ENCODE measurements at regions not wholly inside any gene's neighbourhood (a gene's known extent, or its start where the extent isn't known, plus 50 kb on each side); places are given as distances from the start of the nearest gene placed in this dataset.

GRCh38 chr11:95426823-95427462 is 195.9 kb upstream of the SESN3 start:
- no peak overlapping the region for H3K56ac ChIP-seq (ENCODE audit: insufficient read length, low read depth, low read length)
- Mint-ChIP-seq H3K27me3 (ENCODE audit: low read depth) (no peaks in the 10 kb centered on the region), H3K9me3 (no peaks in the 10 kb centered on the region), H3K36me3 (ENCODE audit: insufficient read depth in 1 of 3, low read depth in 3 of 3) (no peaks in the 10 kb centered on the region), H3K4me3 (no peak overlapping the region), H3K4me1 (peaks cover 19 to 21% of the 10 kb centered on the region in 2 experiments), H3K27ac (peak overlapping the region in 2 of 3 experiments; percentile 3 to 70; a peak in 4 of 7 replicates)
- TF ChIP-seq, protein P1, sequence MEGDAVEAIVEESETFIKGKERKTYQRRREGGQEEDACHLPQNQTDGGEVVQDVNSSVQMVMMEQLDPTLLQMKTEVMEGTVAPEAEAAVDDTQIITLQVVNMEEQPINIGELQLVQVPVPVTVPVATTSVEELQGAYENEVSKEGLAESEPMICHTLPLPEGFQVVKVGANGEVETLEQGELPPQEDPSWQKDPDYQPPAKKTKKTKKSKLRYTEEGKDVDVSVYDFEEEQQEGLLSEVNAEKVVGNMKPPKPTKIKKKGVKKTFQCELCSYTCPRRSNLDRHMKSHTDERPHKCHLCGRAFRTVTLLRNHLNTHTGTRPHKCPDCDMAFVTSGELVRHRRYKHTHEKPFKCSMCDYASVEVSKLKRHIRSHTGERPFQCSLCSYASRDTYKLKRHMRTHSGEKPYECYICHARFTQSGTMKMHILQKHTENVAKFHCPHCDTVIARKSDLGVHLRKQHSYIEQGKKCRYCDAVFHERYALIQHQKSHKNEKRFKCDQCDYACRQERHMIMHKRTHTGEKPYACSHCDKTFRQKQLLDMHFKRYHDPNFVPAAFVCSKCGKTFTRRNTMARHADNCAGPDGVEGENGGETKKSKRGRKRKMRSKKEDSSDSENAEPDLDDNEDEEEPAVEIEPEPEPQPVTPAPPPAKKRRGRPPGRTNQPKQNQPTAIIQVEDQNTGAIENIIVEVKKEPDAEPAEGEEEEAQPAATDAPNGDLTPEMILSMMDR (conservative IDR thresholded peaks at IDR 0.05) = no peak
- H3K14ac ChIP-seq (ENCODE audit: insufficient read depth, low read length) = no peak overlapping the region
- H2BK5ac ChIP-seq (ENCODE audit: insufficient read length, low read length) = no peak overlapping the region
- H3K27ac ChIP-seq (ENCODE audit: insufficient read length, low read depth, low read length) = no peak overlapping the region
- no peak overlapping the region for H3K23ac ChIP-seq (ENCODE audit: insufficient read length, low read depth, low read length)
- H3K4me1 ChIP-seq (ENCODE audit: insufficient read depth, low read length) = no peaks in the 10 kb centered on the region; the same call in 1 of the 2 replicates
- no peak overlapping the region for H4K5ac ChIP-seq (ENCODE audit: insufficient read length, low read depth, low read length)
- no peak overlapping the region for H2BK120ac ChIP-seq (ENCODE audit: low read depth, low read length, poor library complexity, severe bottlenecking)
- H2BK20ac ChIP-seq (ENCODE audit: low read depth, low read length, poor library complexity, severe bottlenecking) = peak overlapping the region; percentile 64
- WGBS (ENCODE audit: extremely low coverage, insufficient read length, low lambda C conversion rate) = no CpG with 5 or more reads among the region's 5 CpGs
- no peak overlapping the region for H3K4ac ChIP-seq (ENCODE audit: low read depth, low read length)
- H4K91ac ChIP-seq (ENCODE audit: insufficient read length, low read depth, low read length) = no peak overlapping the region
- no peak overlapping the region for H3K18ac ChIP-seq (ENCODE audit: insufficient read length, low read depth, low read length)
- H3K4me2 ChIP-seq (ENCODE audit: insufficient read depth, insufficient read length, low read length) = no peak overlapping the region
- no peaks in the 10 kb centered on the region for H4K20me1 ChIP-seq (ENCODE audit: control insufficient read depth, insufficient read depth, insufficient read length)
- DNase-seq = no peak
- H2BK12ac ChIP-seq (ENCODE audit: insufficient read length, low read depth, low read length) = no peak overlapping the region
- H3K9me3 ChIP-seq (ENCODE audit: control insufficient read depth, low read depth, low read length) = no peaks in the 10 kb centered on the region
- no peak overlapping the region for H2BK15ac ChIP-seq (ENCODE audit: low read depth, low read length)
- H3K23me2 ChIP-seq (ENCODE audit: insufficient read length, low read depth, low read length, poor library complexity, severe bottlenecking) = no peaks in the 10 kb centered on the region
- H2AFZ ChIP-seq (ENCODE audit: low read length) = peak overlapping the region; percentile 14
- no peaks in the 10 kb centered on the region; the same call in 1 of the 2 replicates for H3K79me2 ChIP-seq (ENCODE audit: insufficient read depth, low read length)
- H3K79me1 ChIP-seq (ENCODE audit: insufficient read depth, low read depth, low read length, poor library complexity, severe bottlenecking) = no peaks in the 10 kb centered on the region
- no peaks in the 10 kb centered on the region for H3K27me3 ChIP-seq (ENCODE audit: insufficient read depth, low read length)
- no peak overlapping the region for H3K9ac ChIP-seq (ENCODE audit: extremely low read depth, insufficient read length, low read length)
- no peak overlapping the region for H3T11ph ChIP-seq (ENCODE audit: low read length)
- H2AK5ac ChIP-seq (ENCODE audit: insufficient read length, low read length) = no peak overlapping the region
- no peak overlapping the region for H4K8ac ChIP-seq (replicated peaks; ENCODE audit: insufficient read length, low read depth, low read length)
